GM13976 (cell line): ENCODE measurements at regions not wholly inside any gene's neighbourhood (a gene's known extent, or its start where the extent isn't known, plus 50 kb on each side); places are given as distances from the start of the nearest gene placed in this dataset.

Experiments used
- DNase-seq: peaks from one replicate; pipeline ENCODE4 v3.0.0; 2012; ENCODE audit warnings: low spot score
- CTCF ChIP-seq: IDR thresholded peaks from 2 replicates; pipeline ENCODE4 v1.5.1; 2012; ENCODE audit warnings: borderline replicate concordance, mild to moderate bottlenecking; ENCODE audit not compliant: insufficient read depth; ENCODE audit errors: extremely low read depth, missing control alignments, control extremely low read depth
- in situ Hi-C: fragments of 300-500 bp; cut with MboI; formaldehyde crosslinking; loops from one replicate; pipeline ENCODE4 v1.12.0; 2022; ENCODE audit warnings: low sequenced_read_pairs, mixed read lengths, inconsistent platforms; ENCODE audit not compliant: unreplicated experiment

- in situ Hi-C loops, result no loop called here
- TF ChIP-seq CTCF, result no peak
- DNase-seq, result no peak
These were observed 100.5 kb downstream of the AASDH start for GRCh38 chr4:56286763-56287162.

GRCh38 chr4:56283375-56283774, 103.9 kb downstream of the AASDH start:
- in situ Hi-C loops, result no loop called here
- TF ChIP-seq CTCF, result no peak
- DNase-seq, result no peak

GRCh38 chr4:56282004-56282403, 105.3 kb downstream of the AASDH start:
- in situ Hi-C loops, result no loop called here
- TF ChIP-seq CTCF, result no peak
- DNase-seq, result no peak

- in situ Hi-C loops, result no loop called here
- no peak for TF ChIP-seq CTCF
- no peak for DNase-seq
These were observed 110.7 kb downstream of the AASDH start for GRCh38 chr4:56276547-56276946.

GRCh38 chr4:56273391-56273790, 113.9 kb downstream of the AASDH start:
- DNase-seq, result no peak
- TF ChIP-seq CTCF, result no peak
- in situ Hi-C loops, result no loop called here

- DNase-seq, result no peak
- in situ Hi-C loops, result no loop called here
- no peak for TF ChIP-seq CTCF
These were observed 114.4 kb downstream of the AASDH start for GRCh38 chr4:56272927-56273326.

GRCh38 chr4:56272003-56272402, 115.3 kb downstream of the AASDH start:
- in situ Hi-C loops, result no loop called here
- TF ChIP-seq CTCF, result no peak
- no peak for DNase-seq
